B cell (primary cell): ENCODE measurements at regions not wholly inside any gene's neighbourhood (a gene's known extent, or its start where the extent isn't known, plus 50 kb on each side); places are given as distances from the start of the nearest gene placed in this dataset.

Source experiments
- EZH2 ChIP-seq: IDR thresholded peaks from 2 replicates; pipeline ENCODE4 v1.6.1; 2012; ENCODE audit warnings: borderline replicate concordance, low read depth, mild to moderate bottlenecking, moderate library complexity, low read length; ENCODE audit not compliant: insufficient read depth, poor library complexity, severe bottlenecking
- TF ChIP-seq, protein P1 (sequence below): fragments of 200-600 bp; IDR thresholded peaks from one replicate; pipeline ENCODE4 v1.8.0; 2022; ENCODE audit warnings: antibody characterized with exemption, mild to moderate bottlenecking

- TF ChIP-seq, protein P1, sequence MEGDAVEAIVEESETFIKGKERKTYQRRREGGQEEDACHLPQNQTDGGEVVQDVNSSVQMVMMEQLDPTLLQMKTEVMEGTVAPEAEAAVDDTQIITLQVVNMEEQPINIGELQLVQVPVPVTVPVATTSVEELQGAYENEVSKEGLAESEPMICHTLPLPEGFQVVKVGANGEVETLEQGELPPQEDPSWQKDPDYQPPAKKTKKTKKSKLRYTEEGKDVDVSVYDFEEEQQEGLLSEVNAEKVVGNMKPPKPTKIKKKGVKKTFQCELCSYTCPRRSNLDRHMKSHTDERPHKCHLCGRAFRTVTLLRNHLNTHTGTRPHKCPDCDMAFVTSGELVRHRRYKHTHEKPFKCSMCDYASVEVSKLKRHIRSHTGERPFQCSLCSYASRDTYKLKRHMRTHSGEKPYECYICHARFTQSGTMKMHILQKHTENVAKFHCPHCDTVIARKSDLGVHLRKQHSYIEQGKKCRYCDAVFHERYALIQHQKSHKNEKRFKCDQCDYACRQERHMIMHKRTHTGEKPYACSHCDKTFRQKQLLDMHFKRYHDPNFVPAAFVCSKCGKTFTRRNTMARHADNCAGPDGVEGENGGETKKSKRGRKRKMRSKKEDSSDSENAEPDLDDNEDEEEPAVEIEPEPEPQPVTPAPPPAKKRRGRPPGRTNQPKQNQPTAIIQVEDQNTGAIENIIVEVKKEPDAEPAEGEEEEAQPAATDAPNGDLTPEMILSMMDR = no peak
- TF ChIP-seq EZH2 = no peak
Observed at GRCh38 chr16:54370278-54371040, 83.9 kb upstream of the IRX3 start.
